ENCODE measurements at regions not wholly inside any gene's neighbourhood (a gene's known extent, or its start where the extent isn't known, plus 50 kb on each side); places are given as distances from the start of the nearest gene placed in this dataset.

DNA sequence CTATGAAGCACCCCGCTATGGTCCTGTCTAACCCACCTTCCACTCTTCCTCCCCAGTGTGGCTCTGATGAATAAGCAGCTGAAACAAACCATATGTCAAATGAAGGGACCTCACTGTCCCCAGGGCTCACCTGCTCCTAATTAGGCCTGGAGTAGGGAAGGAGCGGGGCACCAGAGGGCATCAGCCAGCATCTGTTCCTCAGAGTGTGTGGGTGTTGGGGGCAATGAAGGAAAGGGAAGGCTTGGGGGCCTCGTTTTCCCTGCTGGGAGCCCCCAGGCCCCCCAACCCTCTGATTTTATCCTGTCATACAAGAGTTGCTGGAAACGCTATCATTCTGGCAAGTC lies 274.7 kb downstream of the HAUS1 start:
- no peak overlapping the region for H3K27ac ChIP-seq
- DNase-seq (ENCODE audit: low spot score): no peak
- H3F3A ChIP-seq (ENCODE audit: low read depth): no peaks in the 10 kb centered on the region
- H3K27me3 Mint-ChIP-seq (ENCODE audit: insufficient read depth, low read depth): peaks cover 2% of the 10 kb centered on the region
- no peak overlapping the region for H3K4me2 ChIP-seq
- H3K79me2 ChIP-seq (ENCODE audit: low read depth): no peaks in the 10 kb centered on the region
- no peak overlapping the region for H3K9ac ChIP-seq
- H3K36me3 Mint-ChIP-seq: no peaks in the 10 kb centered on the region
- H3K4me1 Mint-ChIP-seq: peaks cover 33% of the 10 kb centered on the region
- no peak overlapping the region for H3K27ac Mint-ChIP-seq
- H3K4me3 Mint-ChIP-seq: no peak overlapping the region
- H3K4me1 ChIP-seq: peaks cover 11% of the 10 kb centered on the region
- no peaks in the 10 kb centered on the region for H3K9me3 ChIP-seq (ENCODE audit: low read depth)
- no peak overlapping the region for H2AFZ ChIP-seq (replicated peaks)
- H3K27me3 ChIP-seq: no peaks in the 10 kb centered on the region
- H4K20me1 ChIP-seq (ENCODE audit: low read depth): peaks cover 84% of the 10 kb centered on the region
- no peak overlapping the region for H3K4me3 ChIP-seq
- TF ChIP-seq, protein P1, sequence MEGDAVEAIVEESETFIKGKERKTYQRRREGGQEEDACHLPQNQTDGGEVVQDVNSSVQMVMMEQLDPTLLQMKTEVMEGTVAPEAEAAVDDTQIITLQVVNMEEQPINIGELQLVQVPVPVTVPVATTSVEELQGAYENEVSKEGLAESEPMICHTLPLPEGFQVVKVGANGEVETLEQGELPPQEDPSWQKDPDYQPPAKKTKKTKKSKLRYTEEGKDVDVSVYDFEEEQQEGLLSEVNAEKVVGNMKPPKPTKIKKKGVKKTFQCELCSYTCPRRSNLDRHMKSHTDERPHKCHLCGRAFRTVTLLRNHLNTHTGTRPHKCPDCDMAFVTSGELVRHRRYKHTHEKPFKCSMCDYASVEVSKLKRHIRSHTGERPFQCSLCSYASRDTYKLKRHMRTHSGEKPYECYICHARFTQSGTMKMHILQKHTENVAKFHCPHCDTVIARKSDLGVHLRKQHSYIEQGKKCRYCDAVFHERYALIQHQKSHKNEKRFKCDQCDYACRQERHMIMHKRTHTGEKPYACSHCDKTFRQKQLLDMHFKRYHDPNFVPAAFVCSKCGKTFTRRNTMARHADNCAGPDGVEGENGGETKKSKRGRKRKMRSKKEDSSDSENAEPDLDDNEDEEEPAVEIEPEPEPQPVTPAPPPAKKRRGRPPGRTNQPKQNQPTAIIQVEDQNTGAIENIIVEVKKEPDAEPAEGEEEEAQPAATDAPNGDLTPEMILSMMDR (IDR thresholded peaks at IDR 0.05): no peak
- TF ChIP-seq EZH2 (IDR thresholded peaks at IDR 0.05) (no peak), EZH2phosphoT487 (IDR thresholded peaks at IDR 0.05) (no peak)
- H3K9me3 Mint-ChIP-seq: no peaks in the 10 kb centered on the region
- no peaks in the 10 kb centered on the region for H3K36me3 ChIP-seq

DNA sequence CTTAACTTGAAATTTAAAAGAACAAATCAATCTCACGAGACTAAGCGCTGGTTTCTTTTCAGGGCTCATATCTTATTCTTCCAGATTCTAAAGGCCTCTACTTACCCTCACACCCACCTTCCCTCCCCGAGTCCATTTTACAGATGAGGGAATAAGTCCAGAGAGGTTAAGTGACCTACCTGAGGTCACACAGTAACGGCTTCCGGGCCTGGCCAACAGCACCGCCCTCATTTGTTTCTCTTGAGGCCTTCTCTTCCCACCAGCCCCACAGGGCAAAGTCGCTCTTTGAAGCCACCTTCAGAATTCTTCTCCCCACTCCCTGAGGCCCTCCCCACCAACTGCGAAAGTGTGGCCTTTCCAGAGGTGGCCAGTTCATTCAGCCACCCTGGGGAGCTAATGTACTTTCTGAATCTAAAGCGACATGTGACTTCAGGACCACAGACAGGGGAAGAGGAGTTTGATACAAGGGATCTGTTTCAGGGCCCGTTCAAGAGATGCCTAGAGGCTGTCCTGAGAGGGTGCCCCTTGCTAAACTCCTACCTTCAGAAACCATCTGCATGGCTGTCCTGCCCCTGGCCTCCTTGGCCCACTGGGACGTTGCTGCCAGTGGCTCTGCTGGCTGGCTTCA lies 275.3 kb downstream of the HAUS1 start:
- Histone ChIP-seq H3K9ac (no peak overlapping the region), H3K9me3 (ENCODE audit: low read depth) (no peaks in the 10 kb centered on the region), H3F3A (ENCODE audit: low read depth) (no peaks in the 10 kb centered on the region), H3K4me3 (no peak overlapping the region), H4K20me1 (ENCODE audit: low read depth) (peaks cover 78% of the 10 kb centered on the region), H2AFZ (replicated peaks) (no peak overlapping the region), H3K4me1 (peaks cover 5% of the 10 kb centered on the region), H3K79me2 (ENCODE audit: low read depth) (no peaks in the 10 kb centered on the region), H3K36me3 (no peaks in the 10 kb centered on the region), H3K4me2 (no peak overlapping the region), H3K27me3 (no peaks in the 10 kb centered on the region), H3K27ac (no peak overlapping the region)
- no peaks in the 10 kb centered on the region for H3K9me3 Mint-ChIP-seq
- no peak overlapping the region for H3K27ac Mint-ChIP-seq
- no peaks in the 10 kb centered on the region for H3K36me3 Mint-ChIP-seq
- H3K4me1 Mint-ChIP-seq: peaks cover 27% of the 10 kb centered on the region
- no peak for TF ChIP-seq EZH2phosphoT487 (IDR thresholded peaks at IDR 0.05)
- TF ChIP-seq, protein P1 (IDR thresholded peaks at IDR 0.05): no peak
- no peak for TF ChIP-seq EZH2 (IDR thresholded peaks at IDR 0.05)
- peaks cover 2% of the 10 kb centered on the region for H3K27me3 Mint-ChIP-seq (ENCODE audit: insufficient read depth, low read depth)
- peak overlapping the region; percentile 53 for H3K4me3 Mint-ChIP-seq
- DNase-seq (ENCODE audit: low spot score): no peak

DNA sequence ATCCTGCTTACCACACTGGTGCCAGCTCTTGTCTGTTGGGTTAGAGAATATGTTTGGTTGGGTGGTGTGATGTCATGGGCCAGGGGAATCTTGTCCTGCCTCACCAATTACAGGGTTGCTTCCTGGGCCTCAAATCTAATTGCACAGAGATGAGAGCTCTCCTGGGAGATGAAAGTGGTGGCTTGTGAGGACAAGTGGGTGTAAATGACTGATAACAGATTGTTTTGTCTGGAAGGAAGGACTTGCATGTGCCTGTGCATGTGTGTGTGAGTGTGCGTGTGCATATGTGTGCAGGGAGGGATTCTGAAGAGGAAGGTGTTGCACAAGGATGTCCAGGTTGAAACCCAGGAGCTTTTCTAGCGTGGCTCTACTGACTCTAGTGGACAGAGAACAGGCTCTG lies 271.9 kb downstream of the LOXHD1 start:
- Mint-ChIP-seq H3K9me3 (no peaks in the 10 kb centered on the region), H3K27ac (no peak overlapping the region), H3K27me3 (ENCODE audit: insufficient read depth, low read depth) (no peaks in the 10 kb centered on the region), H3K4me3 (no peak overlapping the region), H3K4me1 (peaks cover 45% of the 10 kb centered on the region), H3K36me3 (no peaks in the 10 kb centered on the region)
- peaks cover 62% of the 10 kb centered on the region for H4K20me1 ChIP-seq (ENCODE audit: low read depth)
- no peak for DNase-seq (ENCODE audit: low spot score)
- H2AFZ ChIP-seq (replicated peaks): no peak overlapping the region
- H3F3A ChIP-seq (ENCODE audit: low read depth): no peaks in the 10 kb centered on the region
- no peak overlapping the region for H3K4me2 ChIP-seq
- no peaks in the 10 kb centered on the region for H3K36me3 ChIP-seq
- H3K27me3 ChIP-seq: no peaks in the 10 kb centered on the region
- H3K9ac ChIP-seq: no peak overlapping the region
- no peaks in the 10 kb centered on the region for H3K9me3 ChIP-seq (ENCODE audit: low read depth)
- TF ChIP-seq EZH2 (IDR thresholded peaks at IDR 0.05): no peak
- TF ChIP-seq EZH2phosphoT487 (IDR thresholded peaks at IDR 0.05): no peak
- H3K4me3 ChIP-seq: no peak overlapping the region
- H3K4me1 ChIP-seq: peaks cover 14% of the 10 kb centered on the region
- H3K79me2 ChIP-seq (ENCODE audit: low read depth): no peaks in the 10 kb centered on the region
- no peak overlapping the region for H3K27ac ChIP-seq

DNA sequence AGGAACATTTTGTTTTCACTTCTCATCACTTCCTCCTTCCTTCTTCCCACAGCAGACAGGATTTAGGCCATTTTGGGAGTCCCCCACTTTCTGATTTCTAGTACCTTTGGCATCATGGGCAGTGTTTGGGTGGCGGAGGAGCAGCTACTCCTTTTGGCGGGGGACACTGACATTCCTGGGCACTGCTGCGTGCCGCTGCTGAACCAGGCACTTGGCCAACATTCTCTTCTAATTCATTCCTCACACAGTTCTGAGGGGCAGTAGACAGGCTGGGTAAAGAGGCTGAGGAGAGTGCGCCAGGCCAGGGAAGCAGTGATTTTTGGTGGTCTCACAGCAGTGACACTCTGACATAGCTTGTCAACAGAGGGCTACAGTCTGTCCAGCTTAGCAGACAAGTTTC lies 270.2 kb downstream of the LOXHD1 start:
- Mint-ChIP-seq H3K4me1 (peaks cover 45% of the 10 kb centered on the region), H3K9me3 (no peaks in the 10 kb centered on the region), H3K27me3 (ENCODE audit: insufficient read depth, low read depth) (no peaks in the 10 kb centered on the region), H3K4me3 (no peak overlapping the region), H3K36me3 (no peaks in the 10 kb centered on the region), H3K27ac (no peak overlapping the region)
- no peak overlapping the region for H2AFZ ChIP-seq (replicated peaks)
- no peaks in the 10 kb centered on the region for H3K79me2 ChIP-seq (ENCODE audit: low read depth)
- TF ChIP-seq EZH2phosphoT487 (IDR thresholded peaks at IDR 0.05) (no peak), EZH2 (IDR thresholded peaks at IDR 0.05) (no peak)
- TF ChIP-seq, protein P1 (IDR thresholded peaks at IDR 0.05): no peak
- no peak overlapping the region for H3K4me3 ChIP-seq
- H3F3A ChIP-seq (ENCODE audit: low read depth): no peaks in the 10 kb centered on the region
- no peak for DNase-seq (ENCODE audit: low spot score)
- H3K4me2 ChIP-seq: no peak overlapping the region
- H4K20me1 ChIP-seq (ENCODE audit: low read depth): peaks cover 53% of the 10 kb centered on the region
- H3K9ac ChIP-seq: no peak overlapping the region
- H3K4me1 ChIP-seq: peaks cover 14% of the 10 kb centered on the region
- H3K27ac ChIP-seq: no peak overlapping the region
- H3K36me3 ChIP-seq: no peaks in the 10 kb centered on the region
- H3K27me3 ChIP-seq: no peaks in the 10 kb centered on the region
- H3K9me3 ChIP-seq (ENCODE audit: low read depth): no peaks in the 10 kb centered on the region
